ENCODE measurements at regions not wholly inside any gene's neighbourhood (a gene's known extent, or its start where the extent isn't known, plus 50 kb on each side); places are given as distances from the start of the nearest gene placed in this dataset.

GRCh38 chr3:31027191-31027761 lies 132.8 kb upstream of the GADL1 start:
- no peaks in the 10 kb centered on the region for H3K27me3 ChIP-seq (ENCODE audit: control insufficient read depth in 1 of 2, insufficient read depth in 2 of 2, low read length in 2 of 2)
- WGBS (ENCODE audit: low lambda C conversion rate), result 34% methylated on average over 1 of the region's 1 CpG
- H3K27ac ChIP-seq (ENCODE audit: extremely low read length, insufficient read depth, low read length), result no peak overlapping the region
- H3K4me3 ChIP-seq (replicated peaks in 1 of 3; ENCODE audit: insufficient read depth in 1 of 3, low read depth in 2 of 3, low read length in 3 of 3), result no peak overlapping the region
- ChIA-PET POLR2A (no interaction called here), CTCF (ENCODE audit: low intra/inter-chr PET ratio, low total read pairs) (no interaction called here)
- no peaks in the 10 kb centered on the region for H3K79me2 ChIP-seq (ENCODE audit: insufficient read depth, low read length)
- FAIRE-seq (no peak), ATAC-seq (no peak), DNase-seq (ENCODE audit: low spot score) (no peak)
- intact Hi-C loops (cut with micrococcal nuclease; ENCODE audit: unreplicated experiment) (no loop called here), in situ Hi-C loops (cut with HindIII; ENCODE audit: extremely low pct_ligation_motif_present, low pct_unique_long_range_greater_than_20kb) (no loop called here)
- no TSS peak for BruUV-seq (replicated peaks)
- H3K4me2 ChIP-seq (ENCODE audit: low read depth, low read length), result no peak overlapping the region
- no peaks in the 10 kb centered on the region for H3K36me3 ChIP-seq (replicated peaks in 1 of 2; ENCODE audit: control insufficient read depth in 1 of 2, insufficient read depth in 2 of 2, low read length in 2 of 2)
- H3K4me1 ChIP-seq (ENCODE audit: insufficient read depth, low read length), result no peaks in the 10 kb centered on the region
- TF ChIP-seq ARNTL (CRISPR knock-in tag; IDR thresholded peaks at IDR 0.05) (no peak), ZNF678 (CRISPR knock-in tag; IDR thresholded peaks at IDR 0.05) (no peak), SOX5 (CRISPR knock-in tag; IDR thresholded peaks at IDR 0.05; ENCODE audit: borderline replicate concordance) (no peak), ZBTB25 (CRISPR knock-in tag; IDR thresholded peaks at IDR 0.05) (no peak), RBM39 (IDR thresholded peaks at IDR 0.05; ENCODE audit: low read depth, low read length, poor library complexity, severe bottlenecking) (no peak), MBD4 (IDR thresholded peaks at IDR 0.05; ENCODE audit: borderline replicate concordance, low read length) (no peak), ELK4 (CRISPR knock-in tag; IDR thresholded peaks at IDR 0.05; ENCODE audit: borderline replicate concordance) (no peak), PRDM4 (CRISPR knock-in tag; IDR thresholded peaks at IDR 0.05; ENCODE audit: borderline replicate concordance) (no peak), ZNF326 (CRISPR knock-in tag; IDR thresholded peaks at IDR 0.05; ENCODE audit: borderline replicate concordance) (no peak), ZNF558 (CRISPR knock-in tag; IDR thresholded peaks at IDR 0.05; ENCODE audit: borderline replicate concordance) (no peak)
- H4K20me1 ChIP-seq (ENCODE audit: insufficient read depth, low read length), result no peaks in the 10 kb centered on the region
- no peak overlapping the region for H2AFZ ChIP-seq (ENCODE audit: low read length)
- no peak overlapping the region for H3K9ac ChIP-seq (ENCODE audit: insufficient read depth, low read depth, low read length)
- peaks cover 10% of the 10 kb centered on the region; the same call in 1 of the 2 replicates for H3K9me3 ChIP-seq (ENCODE audit: low read length)

Measured in HepG2 (cell line).